Adrenal gland (tissue), 5 donors: ENCODE measurements at regions not wholly inside any gene's neighbourhood (a gene's known extent, or its start where the extent isn't known, plus 50 kb on each side); places are given as distances from the start of the nearest gene placed in this dataset.

Source experiments
- CTCF ChIP-seq, 6 experiments: fragments of 450-650 bp in 4 of 6; fragments of 200-600 bp in 2 of 6; sonication (generic) in 1 of 6; IDR thresholded peaks; 1 replicate in 5 of 6; 2 replicates in 1 of 6; pipeline versions ENCODE4 v1.5.1 to v1.8.0; 2016 to 2021; ENCODE audit warnings: antibody characterized with exemption in 6 of 6, mild to moderate bottlenecking in 2 of 6, moderate library complexity in 1 of 6
- POLR2A ChIP-seq, 2 donors: fragments of 450-650 bp; IDR thresholded peaks; one replicate each; pipeline ENCODE4 v1.6.1; 2017; ENCODE audit warnings: antibody characterized with exemption in 2 of 2, mild to moderate bottlenecking in 2 of 2, moderate library complexity in 1 of 2
- donor health status: DM: no; HTN: no; CAD: no.

- TF ChIP-seq CTCF (IDR thresholded peaks at IDR 0.05) (no peak), POLR2A (IDR thresholded peaks at IDR 0.05) (no peak)
Measured at GRCh38 chr5:93349613-93350012, 231.4 kb downstream of the NR2F1-AS1 start.
